ENCODE measurements at regions not wholly inside any gene's neighbourhood (a gene's known extent, or its start where the extent isn't known, plus 50 kb on each side); places are given as distances from the start of the nearest gene placed in this dataset.

DNA sequence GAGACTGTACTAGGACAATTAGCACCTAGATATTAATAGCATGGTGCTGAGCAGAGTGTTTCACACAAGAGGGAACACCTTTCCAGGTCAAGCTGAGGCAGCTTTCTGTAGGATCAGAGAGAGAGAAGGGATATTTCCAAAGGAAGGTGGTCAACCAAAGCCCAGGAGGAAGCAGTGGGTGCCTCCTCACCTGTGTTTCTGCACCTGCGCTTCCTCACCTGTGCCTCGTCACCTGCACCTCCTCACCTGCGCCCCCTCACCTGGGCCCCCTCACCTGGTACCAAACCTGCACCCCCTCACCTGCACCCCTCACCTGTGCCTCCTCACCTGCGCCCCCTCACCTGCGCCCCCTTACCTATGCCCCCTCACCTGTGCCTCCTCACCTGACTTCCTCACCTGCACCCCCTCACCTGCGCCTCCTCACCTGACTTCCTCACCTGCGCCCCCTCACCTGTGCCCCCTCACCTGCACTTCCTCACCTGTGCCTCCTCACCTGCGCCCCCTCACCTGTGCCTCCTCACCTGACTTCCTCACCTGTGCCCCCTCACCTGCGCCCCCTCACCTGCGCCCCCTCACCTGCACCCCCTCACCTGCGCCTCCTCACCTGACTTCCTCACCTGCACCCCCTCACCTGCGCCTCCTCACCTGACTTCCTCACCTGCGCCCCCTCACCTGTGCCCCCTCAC lies 67.9 kb downstream of the TTLL2 start:
- Mint-ChIP-seq H3K36me3 (no peaks in the 10 kb centered on the region), H3K9me3 (no peaks in the 10 kb centered on the region), H3K27ac (peak overlapping the region in 1 of 2 donors; percentile 90)
- no peak for DNase-seq (ENCODE audit: low spot score in 2 of 2)
- no peak for ATAC-seq

DNA sequence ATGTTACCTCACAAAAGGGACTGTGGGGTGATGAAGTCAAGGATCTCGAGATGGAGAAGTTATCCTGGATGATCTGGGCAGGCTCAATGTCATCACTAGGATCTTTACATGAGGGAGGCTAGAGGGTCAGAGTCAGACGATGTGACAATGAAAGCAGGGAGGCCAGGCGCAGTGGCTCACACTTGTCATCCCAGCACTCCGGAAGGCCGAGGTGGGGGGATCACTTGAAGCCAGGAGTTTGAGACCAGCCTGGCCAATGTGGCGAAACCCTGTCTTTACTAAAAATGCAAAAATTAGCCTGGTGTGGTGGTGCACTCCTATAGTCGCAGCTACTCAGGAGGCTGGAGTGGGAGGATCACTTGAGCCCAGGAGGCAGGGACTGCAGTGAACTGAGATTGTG lies 68.8 kb downstream of the TTLL2 start:
- no peaks in the 10 kb centered on the region for H3K9me3 Mint-ChIP-seq
- no peak for ATAC-seq
- H3K36me3 Mint-ChIP-seq = no peaks in the 10 kb centered on the region
- no peak for DNase-seq (ENCODE audit: low spot score in 2 of 2)
- no peak overlapping the region for H3K27ac Mint-ChIP-seq

- Mint-ChIP-seq H3K27ac (no peak overlapping the region), H3K36me3 (no peaks in the 10 kb centered on the region), H3K9me3 (no peaks in the 10 kb centered on the region)
- ATAC-seq = no peak
- DNase-seq (ENCODE audit: low spot score in 2 of 2) = no peak
Observed at GRCh38 chr6:167394339-167394738, 69.5 kb downstream of the TTLL2 start.

- Mint-ChIP-seq H3K36me3 (no peaks in the 10 kb centered on the region), H3K27ac (no peak overlapping the region), H3K9me3 (no peaks in the 10 kb centered on the region)
- ATAC-seq (no peak), DNase-seq (ENCODE audit: low spot score in 2 of 2) (no peak)
Observed at GRCh38 chr6:167394820-167395219, 69.9 kb downstream of the TTLL2 start.

- H3K27ac Mint-ChIP-seq = no peak overlapping the region
- H3K9me3 Mint-ChIP-seq = no peaks in the 10 kb centered on the region
- DNase-seq (ENCODE audit: low spot score in 2 of 2) (no peak), ATAC-seq (no peak)
- H3K36me3 Mint-ChIP-seq = no peaks in the 10 kb centered on the region
Observed at GRCh38 chr6:167396068-167396658, 71.3 kb downstream of the TTLL2 start.

DNA sequence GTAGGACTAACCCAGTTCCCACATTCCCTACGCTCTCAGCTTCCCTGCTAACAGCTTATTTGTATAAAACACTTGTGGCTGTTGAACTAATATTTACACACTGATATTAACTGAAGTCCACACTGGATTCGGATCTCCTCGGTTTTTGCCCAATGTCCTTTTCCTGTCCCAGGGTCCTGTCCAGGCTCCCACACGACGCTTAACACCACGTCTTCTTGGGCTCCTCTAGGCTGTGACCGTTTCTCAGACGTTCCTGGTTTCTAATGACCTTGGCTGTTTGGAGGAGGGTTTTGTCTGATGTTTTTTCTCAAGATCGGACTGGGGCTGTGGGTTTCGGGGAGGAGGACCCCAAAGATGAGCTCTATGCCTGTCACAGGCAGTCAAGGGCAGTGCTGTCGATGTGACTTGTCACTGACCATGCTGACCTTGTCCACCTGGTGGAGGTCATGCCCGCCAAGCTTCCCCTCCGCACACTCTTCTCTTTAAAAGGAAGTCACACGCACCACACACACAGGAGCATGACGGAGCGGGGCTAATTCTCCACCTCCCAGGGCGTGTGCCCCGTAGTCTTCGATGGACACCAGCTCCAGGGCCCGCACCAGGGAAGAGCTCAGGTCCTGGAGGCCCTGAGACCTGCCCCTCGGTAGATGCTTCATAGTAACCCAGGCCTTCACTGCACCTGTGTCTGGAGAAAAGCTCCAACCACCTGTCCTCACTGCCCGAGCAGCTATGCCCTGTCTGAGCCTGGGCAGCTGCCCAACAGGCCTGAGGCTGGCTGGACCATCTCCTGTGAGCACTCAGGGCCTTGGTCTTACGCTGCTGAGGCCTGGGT lies 72.0 kb downstream of the TTLL2 start:
- DNase-seq (ENCODE audit: low spot score in 2 of 2) (no peak), ATAC-seq (no peak)
- no peaks in the 10 kb centered on the region for H3K9me3 Mint-ChIP-seq
- no peaks in the 10 kb centered on the region for H3K36me3 Mint-ChIP-seq
- no peak overlapping the region for H3K27ac Mint-ChIP-seq

DNA sequence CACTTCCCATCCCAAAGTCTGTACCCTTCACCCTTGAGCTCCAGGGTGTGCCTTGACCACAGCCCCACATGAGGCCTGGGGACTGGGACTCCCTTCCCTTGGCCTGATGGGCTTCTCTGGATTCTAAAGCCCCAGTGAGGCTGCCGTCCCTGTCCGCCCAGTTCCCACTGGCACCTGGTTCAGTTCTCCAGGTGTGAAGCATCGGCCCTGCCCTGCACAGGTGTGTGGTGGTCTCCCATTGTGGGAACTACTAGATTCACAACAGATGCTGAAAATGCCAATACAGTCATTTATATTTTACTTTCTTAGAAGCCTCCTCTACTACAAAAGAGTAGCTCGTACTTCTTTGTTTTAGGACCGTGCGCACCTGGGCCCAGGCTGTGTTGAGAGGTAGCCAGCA lies 72.8 kb downstream of the TTLL2 start:
- no peaks in the 10 kb centered on the region for H3K36me3 Mint-ChIP-seq
- DNase-seq (ENCODE audit: low spot score in 2 of 2) (no peak), ATAC-seq (no peak)
- no peak overlapping the region for H3K27ac Mint-ChIP-seq
- no peaks in the 10 kb centered on the region for H3K9me3 Mint-ChIP-seq

DNA sequence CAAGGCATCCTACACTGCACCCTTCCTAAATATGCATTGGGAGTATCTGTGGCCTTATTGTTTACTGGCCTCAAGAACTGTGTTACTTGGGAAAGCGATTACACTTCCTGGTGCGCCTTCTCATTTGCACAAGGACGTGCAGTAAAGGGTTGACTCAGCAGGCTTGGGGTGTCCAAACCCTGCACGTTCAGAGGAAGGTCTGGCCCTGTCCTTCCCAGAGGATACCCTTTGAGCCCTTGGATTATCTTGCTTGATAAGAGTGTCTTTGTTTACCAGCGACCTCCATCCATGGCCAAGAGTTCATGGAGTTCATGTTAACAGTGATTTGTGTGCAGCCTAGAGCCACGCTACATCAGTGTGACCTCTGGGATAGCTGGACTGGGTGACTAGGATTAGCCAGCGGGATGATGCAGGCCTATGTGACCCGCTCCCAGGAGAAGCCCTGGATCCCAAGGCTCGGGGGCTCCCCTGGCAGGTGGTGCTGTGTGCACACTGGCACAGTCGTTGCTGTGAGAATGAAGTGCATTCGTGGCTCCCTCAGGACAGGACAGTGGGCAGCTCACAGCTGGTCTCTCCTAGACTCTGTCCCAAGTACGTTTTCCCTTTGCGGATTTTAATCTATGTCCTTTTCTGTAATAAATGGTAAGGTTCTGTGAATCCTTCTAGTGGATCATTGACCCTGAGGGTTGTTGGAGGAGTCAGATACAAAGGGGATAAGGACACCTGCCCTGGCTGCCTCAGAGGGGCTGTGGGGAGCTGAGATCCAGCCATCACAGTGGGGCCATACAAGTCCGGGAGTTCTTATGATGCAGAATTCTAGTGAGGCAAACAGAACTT lies 73.5 kb downstream of the TTLL2 start:
- H3K9me3 Mint-ChIP-seq = no peaks in the 10 kb centered on the region
- no peak for DNase-seq (ENCODE audit: low spot score in 2 of 2)
- no peak overlapping the region for H3K27ac Mint-ChIP-seq
- no peaks in the 10 kb centered on the region for H3K36me3 Mint-ChIP-seq
- no peak for ATAC-seq

DNA sequence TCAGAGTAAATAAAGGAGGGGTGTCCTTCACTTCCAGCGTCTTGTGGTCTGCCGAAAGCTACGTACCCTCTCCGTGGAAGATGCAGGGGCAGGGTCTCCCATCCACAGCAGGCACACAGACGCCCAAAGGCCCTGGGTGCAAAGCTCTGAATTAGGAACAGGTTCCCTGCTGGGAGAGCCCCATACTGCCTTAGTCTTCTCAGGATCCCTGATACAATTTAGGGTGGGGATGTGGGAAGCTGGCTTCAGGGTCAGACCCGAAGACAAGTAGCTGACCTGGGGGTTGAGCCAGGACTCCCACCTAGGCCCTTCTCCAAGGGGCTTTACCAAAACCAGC lies 74.1 kb downstream of the TTLL2 start:
- no peak overlapping the region for H3K27ac Mint-ChIP-seq
- no peak for ATAC-seq
- no peak for DNase-seq (ENCODE audit: low spot score in 2 of 2)
- no peaks in the 10 kb centered on the region for H3K9me3 Mint-ChIP-seq
- no peaks in the 10 kb centered on the region for H3K36me3 Mint-ChIP-seq

GRCh38 chr6:167399599-167399998 lies 74.7 kb downstream of the TTLL2 start:
- H3K27ac Mint-ChIP-seq = no peak overlapping the region
- H3K9me3 Mint-ChIP-seq = no peaks in the 10 kb centered on the region
- ATAC-seq = no peak
- DNase-seq (ENCODE audit: low spot score in 2 of 2) = no peak
- H3K36me3 Mint-ChIP-seq = no peaks in the 10 kb centered on the region

GRCh38 chr6:167400482-167401138 lies 75.7 kb downstream of the TTLL2 start:
- H3K36me3 Mint-ChIP-seq = no peaks in the 10 kb centered on the region
- no peak for ATAC-seq
- DNase-seq (ENCODE audit: low spot score in 2 of 2) = no peak
- no peaks in the 10 kb centered on the region for H3K9me3 Mint-ChIP-seq
- no peak overlapping the region for H3K27ac Mint-ChIP-seq

- Mint-ChIP-seq H3K9me3 (no peaks in the 10 kb centered on the region), H3K36me3 (no peaks in the 10 kb centered on the region), H3K27ac (no peak overlapping the region)
- ATAC-seq (no peak), DNase-seq (ENCODE audit: low spot score in 2 of 2) (no peak)
Observed at GRCh38 chr6:167401525-167402194, 76.8 kb downstream of the TTLL2 start.

DNA sequence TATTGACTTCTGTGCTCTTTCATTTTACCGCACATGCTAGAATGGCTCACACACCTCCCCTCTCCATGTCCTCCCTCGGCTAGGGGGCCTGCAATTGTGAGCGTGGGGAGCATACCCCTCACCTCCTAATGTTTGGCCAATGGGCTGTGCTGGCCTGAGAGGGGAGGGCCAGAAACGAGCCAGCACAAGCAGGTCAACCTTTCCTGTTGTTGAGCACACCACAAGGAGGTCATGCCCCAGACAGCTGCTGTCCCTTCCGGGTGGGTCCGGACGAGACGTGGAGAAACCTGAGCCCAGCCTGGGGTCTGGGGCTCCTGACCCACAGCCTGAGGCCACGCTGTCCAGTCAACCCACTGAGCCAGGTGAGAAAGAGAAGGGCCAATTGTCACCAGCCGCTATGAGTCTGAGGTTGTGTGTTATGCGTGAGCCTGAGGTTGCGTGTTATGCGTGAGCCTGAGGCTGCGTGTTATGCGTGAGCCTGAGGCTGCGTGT lies 77.4 kb downstream of the TTLL2 start:
- Mint-ChIP-seq H3K9me3 (no peaks in the 10 kb centered on the region), H3K36me3 (no peaks in the 10 kb centered on the region), H3K27ac (no peak overlapping the region)
- DNase-seq (ENCODE audit: low spot score in 2 of 2) (no peak), ATAC-seq (no peak)

- ATAC-seq = no peak
- Mint-ChIP-seq H3K27ac (no peak overlapping the region), H3K36me3 (no peaks in the 10 kb centered on the region), H3K9me3 (no peaks in the 10 kb centered on the region)
- no peak for DNase-seq (ENCODE audit: low spot score in 2 of 2)
Observed at GRCh38 chr6:167403427-167403826, 78.5 kb downstream of the TTLL2 start.

- Mint-ChIP-seq H3K27ac (no peak overlapping the region), H3K36me3 (no peaks in the 10 kb centered on the region), H3K9me3 (no peaks in the 10 kb centered on the region)
- no peak for ATAC-seq
- DNase-seq (ENCODE audit: low spot score in 2 of 2) = no peak
Observed at GRCh38 chr6:167404385-167405049, 79.6 kb downstream of the TTLL2 start.

All from activated naive CD4-positive, alpha-beta T cell treated with anti-CD3 and anti-CD28 coated beads, Interleukin-2, amount 50 U/mL, for 72 hours (primary cell).